ENCODE measurements at regions not wholly inside any gene's neighbourhood (a gene's known extent, or its start where the extent isn't known, plus 50 kb on each side); places are given as distances from the start of the nearest gene placed in this dataset.

DNA sequence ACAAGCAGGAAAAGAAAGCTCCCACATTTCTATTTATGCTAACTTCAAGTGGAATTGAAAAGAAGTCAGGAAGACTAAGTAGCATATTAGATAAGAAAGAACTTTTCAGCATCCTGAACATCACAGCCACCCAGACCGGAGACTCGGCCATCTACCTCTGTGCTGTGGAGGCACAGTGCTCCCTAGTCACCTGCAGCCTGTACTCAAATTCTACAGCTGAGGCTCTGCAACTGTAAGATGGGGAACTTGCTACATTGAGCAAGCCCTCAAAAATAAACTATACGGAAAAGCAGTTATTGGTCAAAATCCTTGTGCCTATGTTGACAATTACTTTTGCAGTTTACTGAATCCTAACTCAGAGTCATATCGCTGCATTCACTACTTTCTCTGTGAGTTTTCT is 361.9 kb downstream of the DAD1 start:
- no peak for TF ChIP-seq SIN3A (IDR thresholded peaks at IDR 0.05; ENCODE audit: borderline replicate concordance, insufficient read depth, low read length)
- no peak for TF ChIP-seq POLR2AphosphoS5 (IDR thresholded peaks at IDR 0.05; ENCODE audit: low read depth, low read length)
- TF ChIP-seq, protein P1, sequence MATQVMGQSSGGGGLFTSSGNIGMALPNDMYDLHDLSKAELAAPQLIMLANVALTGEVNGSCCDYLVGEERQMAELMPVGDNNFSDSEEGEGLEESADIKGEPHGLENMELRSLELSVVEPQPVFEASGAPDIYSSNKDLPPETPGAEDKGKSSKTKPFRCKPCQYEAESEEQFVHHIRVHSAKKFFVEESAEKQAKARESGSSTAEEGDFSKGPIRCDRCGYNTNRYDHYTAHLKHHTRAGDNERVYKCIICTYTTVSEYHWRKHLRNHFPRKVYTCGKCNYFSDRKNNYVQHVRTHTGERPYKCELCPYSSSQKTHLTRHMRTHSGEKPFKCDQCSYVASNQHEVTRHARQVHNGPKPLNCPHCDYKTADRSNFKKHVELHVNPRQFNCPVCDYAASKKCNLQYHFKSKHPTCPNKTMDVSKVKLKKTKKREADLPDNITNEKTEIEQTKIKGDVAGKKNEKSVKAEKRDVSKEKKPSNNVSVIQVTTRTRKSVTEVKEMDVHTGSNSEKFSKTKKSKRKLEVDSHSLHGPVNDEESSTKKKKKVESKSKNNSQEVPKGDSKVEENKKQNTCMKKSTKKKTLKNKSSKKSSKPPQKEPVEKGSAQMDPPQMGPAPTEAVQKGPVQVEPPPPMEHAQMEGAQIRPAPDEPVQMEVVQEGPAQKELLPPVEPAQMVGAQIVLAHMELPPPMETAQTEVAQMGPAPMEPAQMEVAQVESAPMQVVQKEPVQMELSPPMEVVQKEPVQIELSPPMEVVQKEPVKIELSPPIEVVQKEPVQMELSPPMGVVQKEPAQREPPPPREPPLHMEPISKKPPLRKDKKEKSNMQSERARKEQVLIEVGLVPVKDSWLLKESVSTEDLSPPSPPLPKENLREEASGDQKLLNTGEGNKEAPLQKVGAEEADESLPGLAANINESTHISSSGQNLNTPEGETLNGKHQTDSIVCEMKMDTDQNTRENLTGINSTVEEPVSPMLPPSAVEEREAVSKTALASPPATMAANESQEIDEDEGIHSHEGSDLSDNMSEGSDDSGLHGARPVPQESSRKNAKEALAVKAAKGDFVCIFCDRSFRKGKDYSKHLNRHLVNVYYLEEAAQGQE (IDR thresholded peaks at IDR 0.05; ENCODE audit: insufficient read depth in 1 of 2, low read depth in 2 of 2, low read length in 2 of 2) = no peak
- no peak for TF ChIP-seq TAF1 (IDR thresholded peaks at IDR 0.05; ENCODE audit: borderline replicate concordance, insufficient read depth, low read length)

All from PFSK-1 (cell line).